ENCODE measurements at regions not wholly inside any gene's neighbourhood (a gene's known extent, or its start where the extent isn't known, plus 50 kb on each side); places are given as distances from the start of the nearest gene placed in this dataset.

DNA sequence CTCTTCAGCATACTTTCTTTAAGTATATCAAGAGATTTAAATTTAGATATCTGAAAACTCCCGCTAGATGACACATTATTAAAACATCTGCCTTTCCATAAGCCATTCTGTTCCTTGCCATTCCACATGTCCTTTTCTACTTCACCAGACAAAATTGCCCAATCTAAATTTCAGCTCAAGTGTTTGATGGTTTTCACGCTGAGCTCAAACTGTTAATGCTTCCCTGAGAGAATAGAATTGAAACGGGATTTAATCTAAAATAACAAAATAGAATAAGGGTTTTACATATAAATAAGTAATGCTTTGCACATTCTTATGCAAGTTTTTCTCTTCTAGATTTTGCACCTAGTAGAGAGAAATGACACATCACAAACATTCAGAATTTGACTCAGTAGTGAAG is 764.5 kb upstream of the TENM3 start:
- H3K9me3 ChIP-seq, result no peaks in the 10 kb centered on the region
- H3K4me1 ChIP-seq, result no peaks in the 10 kb centered on the region
- H3K4me3 ChIP-seq, result no peak overlapping the region
- no peak for TF ChIP-seq CTCF (IDR thresholded peaks at IDR 0.05)
- ATAC-seq, result no peak
- no peaks in the 10 kb centered on the region for H3K36me3 ChIP-seq
- no peak for DNase-seq
- intact Hi-C loops (cut with DNase I), result no loop called here
- 62 to 63% methylated on average over 3 of the region's 3 CpGs for WGBS, 2 donors
- no peaks in the 10 kb centered on the region for H3K27me3 ChIP-seq
- H3K27ac ChIP-seq, result no peak overlapping the region

- Histone ChIP-seq H3K36me3 (no peaks in the 10 kb centered on the region), H3K9me3 (no peaks in the 10 kb centered on the region), H3K4me1 (no peaks in the 10 kb centered on the region), H3K4me3 (no peak overlapping the region), H3K27ac (no peak overlapping the region), H3K27me3 (no peaks in the 10 kb centered on the region)
- no peak for DNase-seq
- WGBS, 2 donors, result 72 to 73% methylated on average over 2 of the region's 2 CpGs
- ATAC-seq, result no peak
- intact Hi-C loops (cut with DNase I), result no loop called here
- no peak for TF ChIP-seq CTCF (IDR thresholded peaks at IDR 0.05)
Measured at GRCh38 chr4:181479141-181479540, 764.1 kb upstream of the TENM3 start.

GRCh38 chr4:181484396-181484795 is 758.8 kb upstream of the TENM3 start:
- Histone ChIP-seq H3K4me3 (no peak overlapping the region), H3K4me1 (no peaks in the 10 kb centered on the region), H3K27me3 (no peaks in the 10 kb centered on the region), H3K9me3 (no peaks in the 10 kb centered on the region), H3K27ac (no peak overlapping the region), H3K36me3 (no peaks in the 10 kb centered on the region)
- ATAC-seq, result no peak
- 90 to 95% methylated on average over 1 of the region's 1 CpG for WGBS, 2 donors
- no peak for TF ChIP-seq CTCF (IDR thresholded peaks at IDR 0.05)
- intact Hi-C loops (cut with DNase I), result no loop called here
- DNase-seq, result no peak

DNA sequence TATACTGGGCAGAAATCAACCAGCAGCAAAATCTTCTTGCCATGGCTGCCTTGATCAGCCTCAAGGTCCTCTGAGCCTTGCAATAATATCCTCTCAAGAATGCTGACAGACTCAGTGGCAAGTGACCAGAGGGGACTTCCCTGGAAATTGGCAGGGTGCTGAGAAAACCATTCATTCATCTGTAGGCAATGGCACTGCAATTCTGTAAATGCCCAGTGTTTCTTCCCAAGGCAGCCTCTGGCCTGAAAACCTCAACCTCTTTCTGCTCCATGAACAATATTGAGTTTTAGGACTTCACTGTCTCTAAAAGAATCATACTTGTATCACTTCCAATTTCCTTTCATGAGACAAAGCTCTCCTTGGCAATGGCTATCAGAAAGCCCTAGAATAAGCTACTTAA is 754.3 kb upstream of the TENM3 start:
- ATAC-seq, result no peak
- no peak for TF ChIP-seq CTCF (IDR thresholded peaks at IDR 0.05)
- H3K9me3 ChIP-seq, result no peaks in the 10 kb centered on the region
- H3K27ac ChIP-seq, result no peak overlapping the region
- no peaks in the 10 kb centered on the region for H3K4me1 ChIP-seq
- DNase-seq, result no peak
- H3K36me3 ChIP-seq, result no peaks in the 10 kb centered on the region
- no peaks in the 10 kb centered on the region for H3K27me3 ChIP-seq
- intact Hi-C loops (cut with DNase I), result no loop called here
- no peak overlapping the region for H3K4me3 ChIP-seq

- no peak for TF ChIP-seq CTCF (IDR thresholded peaks at IDR 0.05)
- H3K27me3 ChIP-seq, result no peaks in the 10 kb centered on the region
- H3K4me1 ChIP-seq, result no peaks in the 10 kb centered on the region
- no peak overlapping the region for H3K27ac ChIP-seq
- H3K9me3 ChIP-seq, result no peaks in the 10 kb centered on the region
- ATAC-seq (no peak), DNase-seq (no peak)
- 85 to 86% methylated on average over 1 of the region's 1 CpG for WGBS, 2 donors
- no peak overlapping the region for H3K4me3 ChIP-seq
- H3K36me3 ChIP-seq, result no peaks in the 10 kb centered on the region
- intact Hi-C loops (cut with DNase I), result no loop called here
Measured at GRCh38 chr4:181498148-181498547, 745.1 kb upstream of the TENM3 start.
